ENCODE measurements at regions not wholly inside any gene's neighbourhood (a gene's known extent, or its start where the extent isn't known, plus 50 kb on each side); places are given as distances from the start of the nearest gene placed in this dataset.

DNA sequence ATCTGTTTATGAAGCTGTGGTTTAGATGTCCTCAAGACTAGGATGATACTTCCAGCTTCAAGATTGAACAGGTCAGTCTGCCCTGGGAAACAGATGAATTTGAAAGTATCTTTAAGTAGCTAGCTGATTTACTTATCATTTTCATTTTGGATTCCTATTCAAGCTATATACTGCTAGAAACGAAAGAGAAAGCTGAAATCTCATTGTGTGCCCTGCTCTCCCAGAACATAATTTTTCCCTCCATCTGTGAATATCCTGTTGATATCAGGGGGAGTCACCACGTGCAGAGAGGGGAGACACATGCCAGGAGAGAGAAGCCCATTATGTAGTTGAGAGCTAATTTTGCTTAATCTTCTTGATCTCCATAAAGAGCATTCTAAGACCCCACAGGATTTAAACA is 439.1 kb downstream of the NR2F1-AS1 start:
- no peak overlapping the region for H3K27ac ChIP-seq (ENCODE audit: low read length)
- H3K79me2 ChIP-seq (ENCODE audit: low read length), result no peaks in the 10 kb centered on the region
- no peak overlapping the region for H3K4me3 ChIP-seq (ENCODE audit: low read length)
- H3K36me3 ChIP-seq (replicated peaks; ENCODE audit: low read depth, low read length), result no peaks in the 10 kb centered on the region
- no peak overlapping the region for H3K4me2 ChIP-seq (ENCODE audit: low read length)
- TF ChIP-seq, protein P1, sequence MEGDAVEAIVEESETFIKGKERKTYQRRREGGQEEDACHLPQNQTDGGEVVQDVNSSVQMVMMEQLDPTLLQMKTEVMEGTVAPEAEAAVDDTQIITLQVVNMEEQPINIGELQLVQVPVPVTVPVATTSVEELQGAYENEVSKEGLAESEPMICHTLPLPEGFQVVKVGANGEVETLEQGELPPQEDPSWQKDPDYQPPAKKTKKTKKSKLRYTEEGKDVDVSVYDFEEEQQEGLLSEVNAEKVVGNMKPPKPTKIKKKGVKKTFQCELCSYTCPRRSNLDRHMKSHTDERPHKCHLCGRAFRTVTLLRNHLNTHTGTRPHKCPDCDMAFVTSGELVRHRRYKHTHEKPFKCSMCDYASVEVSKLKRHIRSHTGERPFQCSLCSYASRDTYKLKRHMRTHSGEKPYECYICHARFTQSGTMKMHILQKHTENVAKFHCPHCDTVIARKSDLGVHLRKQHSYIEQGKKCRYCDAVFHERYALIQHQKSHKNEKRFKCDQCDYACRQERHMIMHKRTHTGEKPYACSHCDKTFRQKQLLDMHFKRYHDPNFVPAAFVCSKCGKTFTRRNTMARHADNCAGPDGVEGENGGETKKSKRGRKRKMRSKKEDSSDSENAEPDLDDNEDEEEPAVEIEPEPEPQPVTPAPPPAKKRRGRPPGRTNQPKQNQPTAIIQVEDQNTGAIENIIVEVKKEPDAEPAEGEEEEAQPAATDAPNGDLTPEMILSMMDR (IDR thresholded peaks at IDR 0.05; ENCODE audit: low read depth, low read length), result no peak
- no peak for TF ChIP-seq EZH2phosphoT487 (IDR thresholded peaks at IDR 0.05; ENCODE audit: low read depth)
- no peaks in the 10 kb centered on the region for H3K9me3 ChIP-seq (ENCODE audit: insufficient read depth, low read length)
- no peaks in the 10 kb centered on the region for H4K20me1 ChIP-seq (ENCODE audit: insufficient read depth, low read length)
- no peaks in the 10 kb centered on the region for H3K4me1 ChIP-seq (ENCODE audit: low read length)
- no peaks in the 10 kb centered on the region for H3K27me3 ChIP-seq (ENCODE audit: low read depth, low read length)
- no peak overlapping the region for H2AFZ ChIP-seq (ENCODE audit: low read depth, low read length)
- no peak overlapping the region for H3K9ac ChIP-seq (ENCODE audit: low read length)

DNA sequence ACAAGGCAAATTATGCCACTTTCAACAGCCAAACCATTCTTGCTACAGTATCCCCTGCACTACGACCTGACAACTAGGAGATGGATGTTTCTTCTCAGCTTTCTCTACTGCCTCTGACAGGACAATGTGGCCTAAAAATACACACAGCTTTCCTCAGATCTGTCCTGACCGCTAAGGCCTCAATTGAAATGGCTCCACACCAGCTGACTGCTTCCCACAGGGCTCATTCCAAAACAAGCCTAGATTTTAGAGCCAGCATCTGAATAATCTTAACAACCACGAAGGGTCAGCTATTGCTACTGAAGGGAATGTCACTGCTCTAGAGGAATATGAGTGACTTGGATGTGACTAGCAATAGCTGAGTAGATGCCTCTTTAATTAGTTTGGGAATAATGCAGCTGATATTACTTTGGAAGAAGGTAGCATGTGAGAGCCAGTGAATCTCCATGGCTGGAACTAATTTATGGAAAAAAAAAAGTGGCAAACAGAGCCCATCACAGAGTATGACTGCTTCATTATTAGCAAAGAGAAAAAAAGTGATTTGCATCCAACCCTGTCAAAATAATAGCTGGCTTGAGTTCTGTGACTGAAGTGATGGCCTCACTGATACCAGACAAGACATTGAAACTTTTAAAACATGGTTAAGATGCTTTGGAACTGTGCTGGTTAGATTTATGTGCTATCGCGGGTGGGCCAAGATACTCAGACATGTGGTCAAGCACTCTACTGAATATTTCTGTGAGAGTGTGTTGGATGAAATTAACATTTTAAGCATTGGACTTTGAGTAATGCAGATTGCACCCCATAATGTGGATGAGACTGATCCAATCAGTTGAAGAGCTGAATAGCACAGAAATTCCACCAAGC is 450.2 kb downstream of the NR2F1-AS1 start:
- no peaks in the 10 kb centered on the region for H3K4me1 ChIP-seq (ENCODE audit: low read length)
- no peak overlapping the region for H3K27ac ChIP-seq (ENCODE audit: low read length)
- H2AFZ ChIP-seq (ENCODE audit: low read depth, low read length), result no peak overlapping the region
- H3K9me3 ChIP-seq (ENCODE audit: insufficient read depth, low read length), result no peaks in the 10 kb centered on the region
- H4K20me1 ChIP-seq (ENCODE audit: insufficient read depth, low read length), result no peaks in the 10 kb centered on the region
- no peak overlapping the region for H3K4me3 ChIP-seq (ENCODE audit: low read length)
- TF ChIP-seq, protein P1 (IDR thresholded peaks at IDR 0.05; ENCODE audit: low read depth, low read length), result no peak
- no peak for TF ChIP-seq EZH2phosphoT487 (IDR thresholded peaks at IDR 0.05; ENCODE audit: low read depth)
- no peak overlapping the region for H3K9ac ChIP-seq (ENCODE audit: low read length)
- no peaks in the 10 kb centered on the region for H3K36me3 ChIP-seq (replicated peaks; ENCODE audit: low read depth, low read length)
- no peaks in the 10 kb centered on the region for H3K27me3 ChIP-seq (ENCODE audit: low read depth, low read length)
- no peak overlapping the region for H3K4me2 ChIP-seq (ENCODE audit: low read length)
- H3K79me2 ChIP-seq (ENCODE audit: low read length), result no peaks in the 10 kb centered on the region

DNA sequence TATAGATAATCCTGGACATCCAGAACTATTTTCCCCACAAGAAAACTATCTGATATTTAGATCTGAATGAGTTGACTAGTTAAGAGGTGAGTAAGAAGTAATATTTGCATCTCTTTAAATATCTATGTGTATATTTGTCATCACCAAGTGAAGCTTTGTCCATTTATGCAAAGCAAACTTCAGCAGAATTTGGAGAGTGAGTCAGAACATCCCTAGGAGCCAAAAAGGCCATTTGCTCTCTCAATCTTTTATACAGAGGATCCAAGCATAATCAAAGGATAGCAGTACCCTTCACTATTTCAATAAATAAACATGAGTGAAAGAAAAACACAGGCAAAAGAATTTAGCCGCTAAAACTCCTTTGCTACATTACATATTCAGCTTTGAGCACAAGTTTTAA is 454.4 kb downstream of the NR2F1-AS1 start:
- Histone ChIP-seq H3K36me3 (replicated peaks; ENCODE audit: low read depth, low read length) (no peaks in the 10 kb centered on the region), H4K20me1 (ENCODE audit: insufficient read depth, low read length) (no peaks in the 10 kb centered on the region), H3K4me2 (ENCODE audit: low read length) (no peak overlapping the region), H3K79me2 (ENCODE audit: low read length) (no peaks in the 10 kb centered on the region), H2AFZ (ENCODE audit: low read depth, low read length) (no peak overlapping the region), H3K27me3 (ENCODE audit: low read depth, low read length) (no peaks in the 10 kb centered on the region), H3K4me1 (ENCODE audit: low read length) (no peaks in the 10 kb centered on the region), H3K4me3 (ENCODE audit: low read length) (no peak overlapping the region), H3K9me3 (ENCODE audit: insufficient read depth, low read length) (no peaks in the 10 kb centered on the region), H3K27ac (ENCODE audit: low read length) (no peak overlapping the region), H3K9ac (ENCODE audit: low read length) (no peak overlapping the region)
- TF ChIP-seq, protein P1 (IDR thresholded peaks at IDR 0.05; ENCODE audit: low read depth, low read length), result no peak
- no peak for TF ChIP-seq EZH2phosphoT487 (IDR thresholded peaks at IDR 0.05; ENCODE audit: low read depth)

DNA sequence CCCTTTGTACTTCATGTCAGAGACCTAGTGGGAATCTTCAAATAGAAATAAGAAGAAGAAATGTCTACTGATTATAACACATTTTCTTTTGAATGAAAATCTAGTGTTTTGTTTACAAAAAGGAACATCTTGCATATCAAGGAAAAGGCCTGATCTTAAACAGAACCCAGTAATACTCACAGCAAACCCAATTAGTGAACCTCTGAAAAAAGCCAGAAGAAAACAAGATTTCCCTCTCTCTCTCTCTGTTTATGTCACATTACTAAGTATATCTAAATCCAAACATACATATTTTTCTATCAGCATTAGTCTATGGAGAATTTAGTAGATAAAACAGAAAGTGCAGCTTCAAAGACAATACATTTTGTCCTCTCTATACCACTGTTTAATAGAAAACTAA is 457.9 kb downstream of the NR2F1-AS1 start:
- Histone ChIP-seq H3K4me3 (ENCODE audit: low read length) (no peak overlapping the region), H3K9me3 (ENCODE audit: insufficient read depth, low read length) (no peaks in the 10 kb centered on the region), H3K36me3 (replicated peaks; ENCODE audit: low read depth, low read length) (no peaks in the 10 kb centered on the region), H4K20me1 (ENCODE audit: insufficient read depth, low read length) (no peaks in the 10 kb centered on the region), H3K27ac (ENCODE audit: low read length) (no peak overlapping the region), H2AFZ (ENCODE audit: low read depth, low read length) (no peak overlapping the region), H3K4me1 (ENCODE audit: low read length) (peaks cover 2% of the 10 kb centered on the region), H3K9ac (ENCODE audit: low read length) (no peak overlapping the region), H3K4me2 (ENCODE audit: low read length) (no peak overlapping the region), H3K79me2 (ENCODE audit: low read length) (no peaks in the 10 kb centered on the region), H3K27me3 (ENCODE audit: low read depth, low read length) (no peaks in the 10 kb centered on the region)
- TF ChIP-seq, protein P1 (IDR thresholded peaks at IDR 0.05; ENCODE audit: low read depth, low read length), result no peak
- no peak for TF ChIP-seq EZH2phosphoT487 (IDR thresholded peaks at IDR 0.05; ENCODE audit: low read depth)

Data from OCI-LY3 (cell line).